ENCODE measurements at regions not wholly inside any gene's neighbourhood (a gene's known extent, or its start where the extent isn't known, plus 50 kb on each side); places are given as distances from the start of the nearest gene placed in this dataset.

- no peak overlapping the region for H3K27ac ChIP-seq (ENCODE audit: low read depth in 2 of 2, low read length in 1 of 2)
- H3K27me3 ChIP-seq (ENCODE audit: insufficient read depth): no peaks in the 10 kb centered on the region
- no peaks in the 10 kb centered on the region for H3K79me2 ChIP-seq (ENCODE audit: insufficient read depth)
- H3K36me3 ChIP-seq (replicated peaks in 1 of 2; ENCODE audit: control insufficient read depth in 1 of 2, insufficient read depth in 2 of 2, low read length in 1 of 2): no peaks in the 10 kb centered on the region
- H4K20me1 ChIP-seq (ENCODE audit: insufficient read depth): no peaks in the 10 kb centered on the region
- no peak overlapping the region for H2AFZ ChIP-seq (ENCODE audit: low read depth)
- no peak overlapping the region for H3K4me2 ChIP-seq
- no peak for DNase-seq
- no peak overlapping the region for H3K9ac ChIP-seq
- TF ChIP-seq POLR2AphosphoS5 (IDR thresholded peaks at IDR 0.05; ENCODE audit: low read depth, low read length) (no peak), FOXM1 (IDR thresholded peaks at IDR 0.05; ENCODE audit: low read depth) (no peak), RCOR1 (IDR thresholded peaks at IDR 0.05; ENCODE audit: low read length) (no peak), USF2 (IDR thresholded peaks at IDR 0.05; ENCODE audit: borderline replicate concordance, low read depth, low read length) (no peak), MEF2A (IDR thresholded peaks at IDR 0.05; ENCODE audit: borderline replicate concordance, low read depth) (no peak), PBX3 (IDR thresholded peaks at IDR 0.05) (no peak), JUND (IDR thresholded peaks at IDR 0.05) (no peak), EP300 (IDR thresholded peaks at IDR 0.05; ENCODE audit: borderline replicate concordance in 1 of 2, low read depth in 1 of 2, low read length in 1 of 2) (no peak), GABPA (IDR thresholded peaks at IDR 0.05; ENCODE audit: low read depth) (no peak), MXI1 (IDR thresholded peaks at IDR 0.05; ENCODE audit: low read depth, low read length) (no peak), RAD21 (IDR thresholded peaks at IDR 0.05; ENCODE audit: low read length) (no peak)
- H3K4me1 ChIP-seq (ENCODE audit: control insufficient read depth in 1 of 2, insufficient read depth in 2 of 2, low read depth in 1 of 2, low read length in 1 of 2): no peaks in the 10 kb centered on the region
- no peaks in the 10 kb centered on the region for H3K9me2 ChIP-seq
- H3K9me3 ChIP-seq: no peaks in the 10 kb centered on the region
- CTCF ChIA-PET: interaction anchor here (2.1 kb wide), 1 partner anchor 10 kb away, joined by 6 read pairs; no protein-coding TSS in a partner anchor
- peaks cover 2% of the 10 kb centered on the region for H3F3A ChIP-seq (replicated peaks; ENCODE audit: insufficient read depth)
- no peak overlapping the region for H3K4me3 ChIP-seq (ENCODE audit: low read depth in 2 of 2, low read length in 1 of 2)
- WGBS (ENCODE audit: low lambda C conversion rate): 80% methylated on average over 3 of the region's 3 CpGs
- POLR2A ChIA-PET: no interaction called here
Measured at GRCh38 chr18:45266023-45266422, 349.3 kb upstream of the SLC14A2 start.

- no peaks in the 10 kb centered on the region for H3K79me2 ChIP-seq (ENCODE audit: insufficient read depth)
- peaks cover 2% of the 10 kb centered on the region for H3F3A ChIP-seq (replicated peaks; ENCODE audit: insufficient read depth)
- no peak overlapping the region for H3K4me2 ChIP-seq
- no peak overlapping the region for H3K9ac ChIP-seq
- H3K9me3 ChIP-seq: no peaks in the 10 kb centered on the region
- 73% methylated on average over 1 of the region's 1 CpG for WGBS (ENCODE audit: low lambda C conversion rate)
- no peak for DNase-seq
- no peaks in the 10 kb centered on the region for H3K9me2 ChIP-seq
- no peaks in the 10 kb centered on the region for H4K20me1 ChIP-seq (ENCODE audit: insufficient read depth)
- no peak overlapping the region for H2AFZ ChIP-seq (ENCODE audit: low read depth)
- ChIA-PET CTCF (interaction anchor here (0.6 to 2.1 kb wide), 2 partner anchors 8 to 22 kb away, joined by 3 to 6 read pairs; no protein-coding TSS in a partner anchor), POLR2A (no interaction called here)
- H3K27me3 ChIP-seq (ENCODE audit: insufficient read depth): no peaks in the 10 kb centered on the region
- H3K4me1 ChIP-seq (ENCODE audit: control insufficient read depth in 1 of 2, insufficient read depth in 2 of 2, low read depth in 1 of 2, low read length in 1 of 2): no peaks in the 10 kb centered on the region
- H3K27ac ChIP-seq (ENCODE audit: low read depth in 2 of 2, low read length in 1 of 2): no peak overlapping the region
- no peak overlapping the region for H3K4me3 ChIP-seq (ENCODE audit: low read depth in 2 of 2, low read length in 1 of 2)
- no peaks in the 10 kb centered on the region for H3K36me3 ChIP-seq (replicated peaks in 1 of 2; ENCODE audit: control insufficient read depth in 1 of 2, insufficient read depth in 2 of 2, low read length in 1 of 2)
- TF ChIP-seq MAX (IDR thresholded peaks at IDR 0.05; ENCODE audit: low read depth) (no peak), TCF12 (IDR thresholded peaks at IDR 0.05) (no peak), SMC3 (IDR thresholded peaks at IDR 0.05; ENCODE audit: low read depth, low read length) (no peak), RFX5 (IDR thresholded peaks at IDR 0.05; ENCODE audit: low read length) (no peak), JUND (IDR thresholded peaks at IDR 0.05) (no peak), ZBTB33 (IDR thresholded peaks at IDR 0.05; ENCODE audit: borderline replicate concordance, low read depth) (no peak), IRF3 (IDR thresholded peaks at IDR 0.05; ENCODE audit: low read depth, low read length) (no peak), RAD21 (IDR thresholded peaks at IDR 0.05; ENCODE audit: low read length) (no peak), FOSL2 (IDR thresholded peaks at IDR 0.05; ENCODE audit: borderline replicate concordance, low read depth) (no peak), TEAD4 (IDR thresholded peaks at IDR 0.05; ENCODE audit: borderline replicate concordance, insufficient read depth) (no peak), RCOR1 (IDR thresholded peaks at IDR 0.05; ENCODE audit: low read length) (no peak), POLR2AphosphoS5 (IDR thresholded peaks at IDR 0.05; ENCODE audit: low read depth, low read length) (no peak), USF2 (IDR thresholded peaks at IDR 0.05; ENCODE audit: borderline replicate concordance, low read depth, low read length) (no peak), NRF1 (IDR thresholded peaks at IDR 0.05; ENCODE audit: low read depth, low read length) (no peak), NFIC (IDR thresholded peaks at IDR 0.05; ENCODE audit: borderline replicate concordance) (no peak), EP300 (IDR thresholded peaks at IDR 0.05; ENCODE audit: borderline replicate concordance in 1 of 2, low read depth in 1 of 2, low read length in 1 of 2) (no peak)
Measured at GRCh38 chr18:45267622-45268021, 347.7 kb upstream of the SLC14A2 start.

Data from SK-N-SH (cell line).